ENCODE measurements at regions not wholly inside any gene's neighbourhood (a gene's known extent, or its start where the extent isn't known, plus 50 kb on each side); places are given as distances from the start of the nearest gene placed in this dataset.
A peak's percentile ranks its signal among the peaks of the same experiment; 100 is the strongest.

GRCh38 chr1:221067721-221068120 lies 188.5 kb downstream of the HLX start:
- no peak for DNase-seq (ENCODE audit: low read depth, low spot score)

DNA sequence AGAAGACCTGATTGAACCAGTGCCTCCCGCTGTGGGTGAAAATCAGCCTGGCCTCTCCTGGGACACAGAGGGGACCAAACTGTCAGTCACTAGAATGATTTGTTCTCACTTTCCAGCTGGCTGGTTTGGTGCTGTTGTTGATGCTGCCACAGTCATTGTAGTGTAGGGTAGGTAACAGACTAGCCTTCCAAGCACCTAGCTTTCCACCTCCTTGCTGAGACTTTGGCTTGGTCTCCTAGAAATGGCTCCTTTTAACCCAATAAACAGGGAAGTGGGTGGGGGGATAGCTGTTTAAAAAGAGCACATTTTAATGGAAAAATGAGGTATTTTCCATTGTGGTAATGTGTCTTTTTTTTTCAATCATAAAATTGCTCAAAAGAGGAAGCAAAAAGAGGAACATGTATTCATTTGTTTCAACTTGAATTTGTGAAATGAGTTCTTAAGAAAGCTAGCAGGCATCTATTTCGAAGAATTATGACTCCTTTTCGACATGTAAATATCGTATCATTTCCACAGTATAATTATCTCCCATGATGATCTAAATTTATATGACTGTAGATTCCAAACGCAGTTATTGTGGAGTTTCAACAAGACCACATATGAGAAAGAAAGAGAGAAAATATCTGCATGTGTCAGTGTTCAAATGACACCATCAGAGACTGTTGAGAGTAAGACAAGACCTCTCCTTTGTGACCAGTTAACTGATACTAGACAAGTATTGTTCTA lies 190.1 kb downstream of the HLX start:
- DNase-seq (ENCODE audit: low read depth, low spot score): no peak

DNA sequence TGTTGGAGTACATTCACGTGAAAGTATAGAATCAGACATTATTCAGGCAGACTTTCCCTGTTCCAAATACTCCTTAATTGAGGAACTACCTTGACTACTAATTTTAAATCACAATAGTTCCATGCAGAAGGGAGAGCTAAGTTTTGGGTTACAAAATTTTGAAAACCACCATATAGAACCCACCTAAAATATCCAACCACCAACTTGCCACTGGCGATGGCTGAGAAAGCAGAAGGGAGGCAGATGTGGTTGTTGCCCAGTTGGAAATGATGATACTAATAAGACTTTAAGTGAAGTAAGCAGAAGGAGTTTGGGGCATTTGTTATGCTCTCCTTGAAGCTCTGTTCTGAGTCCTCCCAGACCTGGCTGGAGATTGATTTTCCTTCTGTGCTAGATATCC lies 190.7 kb downstream of the HLX start:
- DNase-seq (ENCODE audit: low read depth, low spot score): no peak

GRCh38 chr1:221071777-221072176 lies 192.5 kb downstream of the HLX start:
- DNase-seq (ENCODE audit: low read depth, low spot score): no peak

GRCh38 chr1:221072214-221072613 lies 193.0 kb downstream of the HLX start:
- DNase-seq (ENCODE audit: low read depth, low spot score): no peak

GRCh38 chr1:221074332-221074731 lies 195.1 kb downstream of the HLX start:
- no peak for DNase-seq (ENCODE audit: low read depth, low spot score)

DNA sequence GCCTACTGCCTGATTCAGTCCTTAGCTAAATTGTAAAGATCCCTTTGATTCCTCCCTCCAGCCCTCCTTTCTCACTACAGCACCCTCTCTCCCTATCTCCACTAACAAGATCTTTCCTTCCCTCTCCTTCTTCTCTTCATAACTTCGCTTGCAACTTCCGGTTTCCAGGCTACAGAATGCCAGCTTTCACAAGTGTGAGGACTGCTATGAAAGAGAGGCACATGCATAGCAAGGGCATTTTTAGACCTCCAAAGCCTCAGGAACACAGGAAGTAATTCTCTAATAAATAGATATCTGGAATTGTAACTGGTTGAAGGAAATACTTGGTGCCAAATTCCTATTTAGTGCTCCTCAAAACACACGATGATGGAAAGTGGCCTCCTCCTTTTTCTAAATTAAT lies 196.7 kb downstream of the HLX start:
- no peak for DNase-seq (ENCODE audit: low read depth, low spot score)

DNA sequence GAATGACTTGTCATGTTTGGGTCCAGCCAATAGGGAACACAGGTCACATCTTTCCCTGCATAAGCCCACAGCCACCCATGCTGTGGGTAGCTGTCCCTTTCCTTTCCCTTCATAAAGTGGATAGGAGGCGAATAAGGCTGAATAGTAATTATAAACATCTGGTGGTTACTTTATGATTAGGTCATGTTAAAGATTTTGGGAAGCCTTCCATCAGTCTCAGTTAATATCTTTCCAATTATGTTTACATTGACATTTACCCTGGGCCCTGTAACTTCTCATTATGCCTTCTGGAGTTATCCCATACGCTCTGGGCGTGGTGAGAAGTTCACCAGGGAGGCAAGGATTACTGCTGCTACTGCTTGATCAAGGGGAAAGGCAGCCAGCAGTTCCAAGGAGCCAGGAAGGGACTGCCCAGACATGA lies 197.2 kb downstream of the HLX start:
- DNase-seq (ENCODE audit: low read depth, low spot score): no peak

- DNase-seq (ENCODE audit: low read depth, low spot score): no peak
These were observed 199.2 kb downstream of the HLX start for GRCh38 chr1:221078260-221078965.

DNA sequence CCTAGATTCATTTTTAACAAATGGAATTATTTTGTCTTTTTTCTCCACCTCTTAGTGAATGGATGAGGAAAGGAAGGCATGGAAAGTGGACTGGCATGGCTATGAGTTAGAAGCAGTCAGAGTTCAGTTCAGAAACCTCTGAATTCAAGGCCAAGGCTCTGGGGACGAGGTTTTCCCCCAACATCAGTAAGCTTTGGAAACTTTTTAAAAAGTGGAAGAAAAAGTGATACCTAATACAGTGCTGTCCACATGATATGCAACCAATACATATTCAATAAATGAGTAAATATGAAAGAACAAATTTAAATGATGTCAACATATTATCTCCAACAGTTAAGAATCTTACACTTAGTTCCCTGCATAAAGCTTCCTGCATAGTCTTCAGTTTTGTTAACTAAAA lies 204.7 kb downstream of the HLX start:
- no peak for DNase-seq (ENCODE audit: low read depth, low spot score)

GRCh38 chr1:221084681-221085080 lies 205.4 kb downstream of the HLX start:
- DNase-seq (ENCODE audit: low read depth, low spot score): no peak

- no peak for DNase-seq (ENCODE audit: low read depth, low spot score)
These were observed 206.6 kb downstream of the HLX start for GRCh38 chr1:221085701-221086375.

DNA sequence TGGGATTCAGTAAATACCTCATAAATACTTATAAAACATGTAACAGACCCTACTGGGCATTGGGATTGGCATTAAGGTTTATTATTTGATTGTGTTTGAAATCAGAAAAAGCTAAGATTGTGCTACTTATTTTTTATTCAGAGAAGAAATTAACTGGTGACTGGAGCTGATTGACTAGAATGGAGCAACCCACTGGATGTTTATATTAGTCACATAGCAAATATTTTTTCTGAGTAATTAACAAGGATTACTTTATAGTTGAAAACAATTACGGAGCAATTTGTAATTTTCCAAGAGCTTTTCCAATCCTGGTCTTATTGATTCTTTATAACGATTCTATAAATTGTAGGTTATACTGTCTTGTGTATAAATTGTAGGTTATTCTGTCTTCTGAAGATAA lies 208.7 kb downstream of the HLX start:
- DNase-seq (ENCODE audit: low read depth, low spot score): no peak

DNA sequence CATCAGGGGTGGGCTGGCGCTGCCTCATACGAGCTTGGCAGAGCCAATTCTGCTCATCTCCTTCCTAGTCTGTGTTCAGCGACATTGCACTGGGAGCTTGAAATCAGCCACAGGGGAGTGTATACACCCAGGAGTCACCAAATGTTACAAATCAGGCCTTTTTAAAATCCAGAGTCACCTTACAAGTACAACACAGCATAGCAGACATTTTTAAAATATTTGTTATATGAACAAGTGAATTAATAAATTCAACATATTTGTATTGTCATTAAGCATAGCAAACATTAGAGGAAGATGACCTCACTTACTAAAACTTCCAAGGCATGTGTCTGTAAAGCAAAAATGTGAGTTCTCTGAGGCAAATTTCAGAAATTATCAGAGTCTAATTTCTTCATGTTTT lies 210.0 kb downstream of the HLX start:
- DNase-seq (ENCODE audit: low read depth, low spot score): no peak

DNA sequence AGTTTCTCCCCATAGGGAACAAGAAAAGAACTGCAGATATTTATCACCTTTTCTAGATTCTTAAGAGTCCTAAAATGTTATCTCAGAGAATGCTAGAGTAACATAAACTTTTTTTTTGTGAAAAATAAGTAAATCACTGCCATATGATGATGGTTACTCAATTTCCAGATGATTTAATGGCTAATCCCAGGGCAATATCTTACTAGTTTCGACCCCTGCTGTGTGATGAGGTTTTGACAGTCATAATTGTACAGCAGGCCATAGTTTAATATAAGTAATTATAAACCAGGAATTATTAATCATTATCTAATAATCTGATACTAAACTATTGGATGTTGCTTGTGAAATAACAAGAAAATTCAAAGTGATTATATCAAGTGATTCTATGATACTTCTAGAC lies 210.6 kb downstream of the HLX start:
- DNase-seq (ENCODE audit: low read depth, low spot score): no peak

DNA sequence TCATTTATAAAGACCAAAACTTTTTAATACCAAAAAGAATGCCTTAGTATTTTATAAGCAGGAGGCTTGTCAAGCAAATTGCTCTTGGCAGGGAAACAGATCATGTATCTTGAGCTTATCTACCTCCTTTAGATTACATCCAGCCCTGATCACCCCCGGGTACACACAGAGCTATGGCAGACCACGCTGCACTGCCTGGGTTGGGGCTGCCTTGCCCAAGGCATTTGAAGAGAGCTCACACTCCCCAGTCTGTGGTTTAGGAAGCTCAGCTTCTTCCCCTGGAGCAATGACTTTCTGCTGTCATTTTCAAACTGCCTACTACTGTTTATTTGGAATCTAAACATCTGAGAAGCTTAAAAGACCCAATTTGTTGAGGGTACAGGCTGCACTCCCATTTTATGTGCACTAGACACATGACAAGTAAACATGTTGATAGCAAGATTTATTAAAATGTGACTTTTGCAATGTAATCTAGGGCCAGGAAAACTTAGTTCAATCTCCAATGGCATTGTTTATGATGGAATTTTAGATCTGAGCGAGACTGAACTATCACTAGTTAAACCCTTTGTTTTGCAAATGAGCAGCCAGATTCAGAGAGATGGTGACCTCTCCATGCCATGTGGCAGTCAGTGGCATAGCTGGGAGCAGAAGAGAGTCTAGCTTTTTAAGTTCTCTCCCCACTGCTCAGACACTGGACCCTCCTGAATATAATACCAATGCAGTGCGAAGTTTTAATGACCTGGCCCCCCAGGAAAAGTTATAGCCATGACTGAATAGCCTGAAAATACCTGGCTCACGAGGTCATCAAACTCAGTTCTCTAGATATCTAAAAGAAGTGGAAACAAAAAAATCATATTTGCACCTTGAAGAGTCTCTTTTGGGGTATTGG lies 214.9 kb downstream of the HLX start:
- DNase-seq (ENCODE audit: low read depth, low spot score): no peak

DNA sequence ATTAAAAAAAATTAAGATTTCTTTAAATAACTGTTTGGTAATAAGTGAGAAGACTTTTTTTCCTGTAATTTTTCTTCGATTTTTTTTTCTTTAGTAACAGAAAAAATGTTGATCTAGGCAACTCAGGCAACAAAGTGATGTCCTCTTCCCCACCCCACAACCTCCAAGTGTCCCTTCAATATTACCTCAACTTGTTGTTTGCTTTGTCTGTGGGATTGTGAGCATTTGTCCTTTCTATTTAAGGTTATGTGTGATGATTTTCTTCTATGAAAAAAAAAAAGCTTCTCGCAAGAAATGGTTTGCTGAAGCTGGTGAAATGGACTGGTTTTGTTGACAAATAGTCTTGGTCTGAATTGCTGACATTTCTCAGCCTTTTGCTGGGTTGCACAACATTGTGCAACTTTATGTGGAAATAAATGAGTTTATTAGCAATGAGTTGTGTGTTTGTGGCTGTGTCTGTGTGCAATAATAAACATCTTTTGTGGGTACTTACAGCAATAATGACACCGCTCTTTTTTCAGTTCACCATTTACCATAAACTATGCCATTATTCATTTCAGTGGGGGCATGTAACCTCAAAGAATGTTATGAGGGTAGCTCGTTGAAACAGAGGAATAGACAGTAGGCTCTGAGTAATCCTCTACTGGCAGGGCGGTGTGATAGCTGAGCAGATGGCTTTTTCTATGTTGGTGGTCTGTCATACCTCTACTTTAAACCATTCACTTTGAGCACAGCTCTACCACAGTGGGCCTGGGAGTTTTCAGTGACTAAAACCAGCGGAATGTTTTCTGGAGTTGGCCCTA lies 218.4 kb downstream of the HLX start:
- no peak for DNase-seq (ENCODE audit: low read depth, low spot score)

GRCh38 chr1:221098471-221099405 lies 219.5 kb downstream of the HLX start:
- DNase-seq (ENCODE audit: low read depth, low spot score): peak; percentile 11

- DNase-seq (ENCODE audit: low read depth, low spot score): no peak
These were observed 220.7 kb downstream of the HLX start for GRCh38 chr1:221099747-221100595.
